K562 (cell line): ENCODE measurements at regions not wholly inside any gene's neighbourhood (a gene's known extent, or its start where the extent isn't known, plus 50 kb on each side); places are given as distances from the start of the nearest gene placed in this dataset.
"Not testable (repeated sequence)": the region's sequence is repeated elsewhere in the genome, so short reads cannot be mapped to it uniquely, and the experiment has no call there.

Source experiments
- ATAC-seq: fragments of 200-7000 bp; cut with Tn5 transposase; 3 replicates; pipeline ENCODE4 v1.9.1; 2020; ENCODE audit warnings: moderate library complexity
- BruUV-seq: library from RNA; stranded (reverse); fragments of 400-500 nt; replicated peaks from 2 replicates; lab custom pipeline; 2021; lab: Mats Ljungman, UMichigan
- CTCF ChIA-PET: fragments of 300-600 bp; formaldehyde crosslinking; extraction: SDS; loops from one replicate; lab custom pipeline; 2021; ENCODE audit warnings: low intra/inter-chr PET ratio; lab: Yijun Ruan, JAX
- POLR2A ChIA-PET: fragments of 300-600, 350-650 bp; sonication (Branson Sonifier 250); formaldehyde crosslinking; extraction: SDS; loops from one replicate; lab custom pipeline; 2021; ENCODE audit warnings: antibody characterized with exemption, inconsistent platforms; lab: Yijun Ruan, JAX
- DNase-seq, 4 experiments: peaks; one replicate each; pipeline versions ENCODE4 v3.0.0 to v3.0.0-alpha.2; 2011 to 2018; ENCODE audit warnings: low spot score in 3 of 4, mixed read lengths in 3 of 4; ENCODE audit errors: extremely low read depth in 1 of 4
- FAIRE-seq: peaks from 2 replicates; lab custom pipeline; 2011; peaks lifted over from hg19 to GRCh38; lab: Jason Lieb, UNC
- H2AFZ ChIP-seq: 2 replicates; pipeline ENCODE4 v1.6.0; 2011; ENCODE audit warnings: low read depth, low read length, control low read depth, inconsistent platforms
- H3K27ac ChIP-seq: fragments of 200-600 bp; 3 replicates; pipeline ENCODE4 v1.8.0; 2011; ENCODE audit warnings: low read depth, mild to moderate bottlenecking, control low read depth, inconsistent platforms, low read length, moderate library complexity, mixed read lengths; ENCODE audit errors: extremely low read depth
- H3K27me3 ChIP-seq, 2 experiments: fragments of 300-600 bp in 1 of 2; 2 replicates in 1 of 2; 3 replicates in 1 of 2; pipeline versions ENCODE4 v1.6.0 to v1.8.0; 2011; ENCODE audit warnings: inconsistent platforms in 2 of 2, low read length in 2 of 2, mild to moderate bottlenecking in 1 of 2, mixed read lengths in 1 of 2, moderate library complexity in 1 of 2; ENCODE audit not compliant: control insufficient read depth in 2 of 2, insufficient read depth in 2 of 2
- H3K36me3 ChIP-seq: fragments of 300-600 bp; 3 replicates; pipeline ENCODE4 v1.8.0; 2011; ENCODE audit warnings: mild to moderate bottlenecking, low read length, inconsistent platforms; ENCODE audit not compliant: control insufficient read depth, insufficient read depth
- H3K4me1 ChIP-seq, 2 experiments: fragments of 200-600 bp in 1 of 2; replicated peaks in 1 of 2; 2 replicates in 1 of 2; 3 replicates in 1 of 2; pipeline versions ENCODE4 v1.5.1 to v1.8.0; 2011; ENCODE audit warnings: inconsistent platforms in 2 of 2, low read length in 2 of 2, mild to moderate bottlenecking in 1 of 2, mixed read lengths in 1 of 2, moderate library complexity in 1 of 2; ENCODE audit not compliant: control insufficient read depth in 2 of 2, insufficient read depth in 2 of 2
- H3K4me2 ChIP-seq: 2 replicates; pipeline ENCODE4 v1.6.1; 2011; ENCODE audit warnings: low read length, control low read depth, inconsistent platforms, mixed read lengths; ENCODE audit not compliant: insufficient read depth
- H3K4me3 ChIP-seq: fragments of 200-600 bp; sonication (generic), shearing (Covaris generic); 2 replicates; pipeline ENCODE4 v1.5.1; 2016; ENCODE audit warnings: control low read depth, inconsistent platforms
- H3K79me2 ChIP-seq: fragments of 200-600 bp; 3 replicates; pipeline ENCODE4 v1.8.0; 2011; ENCODE audit warnings: low read length, inconsistent platforms; ENCODE audit not compliant: control insufficient read depth, insufficient read depth
- H3K9ac ChIP-seq, 2 experiments: 2 replicates each; pipeline versions ENCODE4 v1.6.0 to v1.6.1; 2011; ENCODE audit warnings: low read depth in 2 of 2, low read length in 2 of 2, control low read depth in 1 of 2, inconsistent platforms in 1 of 2, mild to moderate bottlenecking in 1 of 2, mixed read lengths in 1 of 2; ENCODE audit not compliant: insufficient read depth in 1 of 2
- H3K9me1 ChIP-seq: one replicate; pipeline ENCODE4 v1.6.0; 2011; ENCODE audit warnings: inconsistent platforms, mild to moderate bottlenecking, low read length, moderate library complexity; ENCODE audit not compliant: control insufficient read depth, insufficient read depth
- H3K9me3 ChIP-seq: replicated peaks from 2 replicates; pipeline ENCODE4 v1.5.1; 2011; ENCODE audit warnings: low read depth, low read length, inconsistent platforms; ENCODE audit not compliant: control insufficient read depth, insufficient read depth
- H4K20me1 ChIP-seq: replicated peaks from 2 replicates; pipeline ENCODE4 v1.6.1; 2011; ENCODE audit warnings: low read length, inconsistent platforms, mixed read lengths; ENCODE audit not compliant: control insufficient read depth, insufficient read depth
- DDX20 ChIP-seq: fragments of 450-650 bp; IDR thresholded peaks from 2 replicates; pipeline ENCODE4 v1.6.1; 2016; ENCODE audit warnings: missing genetic modification characterization, low read depth, mild to moderate bottlenecking, missing compliant biosample characterization, moderate library complexity
- NFYB ChIP-seq: IDR thresholded peaks from 2 replicates; pipeline ENCODE4 v1.6.1; 2011; ENCODE audit warnings: mild to moderate bottlenecking, moderate library complexity; ENCODE audit not compliant: insufficient read length; ENCODE audit errors: extremely low read depth
- NUFIP1 ChIP-seq: fragments of 450-650 bp; IDR thresholded peaks from 2 replicates; pipeline ENCODE4 v1.6.1; 2018; ENCODE audit not compliant: partially characterized antibody
- RFX1 ChIP-seq: fragments of 450-650 bp; IDR thresholded peaks from 2 replicates; pipeline ENCODE4 v1.6.1; 2016; ENCODE audit warnings: mild to moderate bottlenecking, moderate library complexity
- SMARCB1 ChIP-seq: IDR thresholded peaks from 2 replicates; pipeline ENCODE4 v1.6.1; 2011; ENCODE audit warnings: improper control_type of control experiment, low read depth; ENCODE audit not compliant: insufficient read length
- VEZF1 ChIP-seq: fragments of 200-800 bp; sonication (Bioruptor generic); IDR thresholded peaks from 2 replicates; pipeline ENCODE4 v1.6.1; 2017; ENCODE audit warnings: missing genetic modification characterization, missing compliant biosample characterization
- ZNF512 ChIP-seq: IDR thresholded peaks from 2 replicates; pipeline ENCODE4 v1.6.1; 2016; ENCODE audit warnings: missing genetic modification characterization, missing compliant biosample characterization
- ZNF766 ChIP-seq: fragments of 200-800 bp; sonication (Bioruptor generic); conservative IDR thresholded peaks from 2 replicates; pipeline ENCODE4 v1.6.1; 2016; ENCODE audit warnings: missing genetic modification characterization, missing compliant biosample characterization
- WGBS: fragments of 100-300 bp; shearing (Covaris generic); methylation state at CpG from one replicate; pipeline ENCODE4 v1.1.6; 2016; ENCODE audit warnings: low coverage, mixed read lengths; ENCODE audit not compliant: insufficient coverage; ENCODE audit errors: missing lambda C conversion rate; 5-methylcytosine and 5-hydroxymethylcytosine counted together
- in situ Hi-C: fragments of 300-500 bp; cut with MboI; formaldehyde crosslinking; loops from 4 replicates; pipeline ENCODE4 v1.15.0; 2018; ENCODE audit warnings: inconsistent platforms, mixed read lengths
- intact Hi-C: fragments of 100-400 bp; cut with micrococcal nuclease; formaldehyde crosslinking; loops from 2 replicates; pipeline ENCODE4 v1.14.2; 2022

GRCh38 chr6:180091-180694, 112.1 kb upstream of the DUSP22 start:
- H3K27ac ChIP-seq, intact Hi-C loops, H3K4me1 ChIP-seq, H3K9me3 ChIP-seq, H4K20me1 ChIP-seq, H3K79me2 ChIP-seq, H2AFZ ChIP-seq, H3K36me3 ChIP-seq, BruUV-seq, H3K9ac ChIP-seq, H3K4me2 ChIP-seq, H3K4me3 ChIP-seq, in situ Hi-C loops, FAIRE-seq, H3K9me1 ChIP-seq, CTCF ChIA-PET: not testable (repeated sequence)
- peak; percentile 62 for TF ChIP-seq NFYB
- TF ChIP-seq RFX1, result peak; percentile 22; the same call in 1 of the 2 replicates
- H3K27me3 ChIP-seq, result peaks cover 7 to 42% of the 10 kb centered on the region in 2 experiments; a peak in 2 of 5 replicates
- DNase-seq, result peak in 1 of 4 experiments; percentile 11
- POLR2A ChIA-PET, result interaction anchor here (0.6 to 1.2 kb wide), 2 partner anchors 12 to 14 kb away, joined by 3 to 4 read pairs; no protein-coding TSS in a partner anchor
- WGBS, result 28% methylated on average over 12 of the region's 13 CpGs
- peak; percentile 58 for ATAC-seq

- no TSS peak for BruUV-seq
- Histone ChIP-seq H3K4me1 (no peaks in the 10 kb centered on the region; a peak in 1 of 5 replicates), H3K27me3 (peaks cover 7 to 44% of the 10 kb centered on the region in 2 experiments; a peak in 3 of 5 replicates), H3K9me1 (no peaks in the 10 kb centered on the region), H3K4me3 (no peak overlapping the region), H3K4me2 (no peak overlapping the region), H3K27ac (no peak overlapping the region), H3K36me3 (no peaks in the 10 kb centered on the region), H3K9me3 (0 out of 2 replicates have a peak, but pooled peaks cover 2% of the 10 kb centered on the region), H3K9ac (no peak overlapping the region), H3K79me2 (no peaks in the 10 kb centered on the region), H4K20me1 (no peaks in the 10 kb centered on the region), H2AFZ (no peak overlapping the region)
- WGBS, result 3% methylated on average over 5 of the region's 5 CpGs
- intact Hi-C loops (no loop called here), in situ Hi-C loops (no loop called here)
- no peak for TF ChIP-seq ZNF512 (tag)
- TF ChIP-seq SMARCB1, result no peak
- TF ChIP-seq DDX20 (tag), result no peak
- TF ChIP-seq NUFIP1, result no peak
- TF ChIP-seq VEZF1, result no peak
- no peak for TF ChIP-seq ZNF766 (CRISPR knock-in tag)
- DNase-seq (no peak), FAIRE-seq (no peak), ATAC-seq (no peak)
- ChIA-PET POLR2A (interaction anchor here (1.2 kb wide), 1 partner anchor 11 kb away, joined by 4 read pairs; no protein-coding TSS in a partner anchor), CTCF (no interaction called here)
Observed at GRCh38 chr6:181049-181654, 111.1 kb upstream of the DUSP22 start.
